ENCODE measurements at regions not wholly inside any gene's neighbourhood (a gene's known extent, or its start where the extent isn't known, plus 50 kb on each side); places are given as distances from the start of the nearest gene placed in this dataset.

DNA sequence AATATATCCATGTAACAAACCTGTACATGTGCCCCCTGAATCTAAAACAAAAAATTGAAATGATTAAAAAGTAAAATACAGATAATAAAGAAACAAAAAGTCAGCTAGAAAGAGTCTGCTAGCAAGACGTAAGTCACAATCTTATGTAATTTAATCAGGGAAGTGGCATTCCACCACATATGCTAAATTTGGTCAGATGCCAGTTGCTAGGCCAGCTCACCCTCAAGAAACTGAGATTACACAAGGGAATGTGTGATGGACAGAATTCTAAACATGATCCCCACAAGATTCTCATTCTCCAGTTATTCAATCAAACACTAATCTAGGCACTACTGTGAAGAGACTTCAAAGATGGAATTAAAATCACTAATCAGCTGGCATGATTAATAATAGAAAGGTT lies 689.3 kb downstream of the CENPC start:
- TF ChIP-seq, protein P1, sequence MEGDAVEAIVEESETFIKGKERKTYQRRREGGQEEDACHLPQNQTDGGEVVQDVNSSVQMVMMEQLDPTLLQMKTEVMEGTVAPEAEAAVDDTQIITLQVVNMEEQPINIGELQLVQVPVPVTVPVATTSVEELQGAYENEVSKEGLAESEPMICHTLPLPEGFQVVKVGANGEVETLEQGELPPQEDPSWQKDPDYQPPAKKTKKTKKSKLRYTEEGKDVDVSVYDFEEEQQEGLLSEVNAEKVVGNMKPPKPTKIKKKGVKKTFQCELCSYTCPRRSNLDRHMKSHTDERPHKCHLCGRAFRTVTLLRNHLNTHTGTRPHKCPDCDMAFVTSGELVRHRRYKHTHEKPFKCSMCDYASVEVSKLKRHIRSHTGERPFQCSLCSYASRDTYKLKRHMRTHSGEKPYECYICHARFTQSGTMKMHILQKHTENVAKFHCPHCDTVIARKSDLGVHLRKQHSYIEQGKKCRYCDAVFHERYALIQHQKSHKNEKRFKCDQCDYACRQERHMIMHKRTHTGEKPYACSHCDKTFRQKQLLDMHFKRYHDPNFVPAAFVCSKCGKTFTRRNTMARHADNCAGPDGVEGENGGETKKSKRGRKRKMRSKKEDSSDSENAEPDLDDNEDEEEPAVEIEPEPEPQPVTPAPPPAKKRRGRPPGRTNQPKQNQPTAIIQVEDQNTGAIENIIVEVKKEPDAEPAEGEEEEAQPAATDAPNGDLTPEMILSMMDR (conservative IDR thresholded peaks at IDR 0.05; ENCODE audit: low read depth, low read length) = no peak
- DNase-seq (ENCODE audit: low read depth) = peak; percentile 2

DNA sequence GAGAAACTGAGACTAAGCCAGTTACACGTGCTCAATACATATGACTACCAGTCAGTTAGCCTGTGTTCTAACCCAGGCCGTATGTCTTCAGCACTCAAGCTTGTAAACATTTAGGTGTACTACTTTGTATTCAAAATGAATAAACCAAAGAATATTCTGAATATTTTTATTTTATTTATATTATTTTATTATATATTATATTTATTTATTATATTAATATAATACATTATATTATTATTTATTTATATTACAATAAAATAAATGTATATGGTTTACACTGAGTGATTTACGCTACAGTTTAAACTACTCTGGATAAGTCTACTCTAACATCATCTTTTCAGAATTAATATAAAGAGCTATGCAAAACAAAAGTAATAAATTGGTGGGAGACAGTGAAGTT lies 691.5 kb downstream of the CENPC start:
- TF ChIP-seq, protein P1 (conservative IDR thresholded peaks at IDR 0.05; ENCODE audit: low read depth, low read length) = no peak
- no peak overlapping the region for H3K4me3 ChIP-seq (ENCODE audit: low read depth, low read length)
- no peak for DNase-seq (ENCODE audit: low read depth)

More for the DNA sequence above, 689.3 kb downstream of the CENPC start:
- H3K4me3 ChIP-seq (ENCODE audit: low read depth, low read length) = no peak overlapping the region

DNA sequence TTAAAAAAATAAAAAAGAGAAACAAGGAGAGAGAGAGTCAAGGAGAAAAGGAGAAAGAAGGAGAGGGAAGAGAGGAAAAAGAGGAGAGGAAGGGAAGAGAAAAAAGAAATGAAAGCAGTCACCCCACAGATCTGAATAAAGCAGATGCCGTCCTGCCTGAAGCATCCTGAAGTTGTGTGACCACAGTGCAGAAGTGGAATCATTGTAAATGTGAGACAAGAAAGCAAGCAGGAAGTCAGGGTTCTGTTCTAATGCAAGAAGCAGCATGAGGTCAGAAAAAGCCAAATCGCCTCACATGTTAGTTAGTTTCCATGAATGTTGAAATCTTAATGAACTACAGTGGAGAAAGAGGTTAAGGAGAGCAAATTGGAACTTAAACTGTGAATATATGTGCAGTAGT lies 692.5 kb downstream of the CENPC start:
- no peak overlapping the region for H3K4me3 ChIP-seq (ENCODE audit: low read depth, low read length)
- TF ChIP-seq, protein P1 (conservative IDR thresholded peaks at IDR 0.05; ENCODE audit: low read depth, low read length) = no peak

DNA sequence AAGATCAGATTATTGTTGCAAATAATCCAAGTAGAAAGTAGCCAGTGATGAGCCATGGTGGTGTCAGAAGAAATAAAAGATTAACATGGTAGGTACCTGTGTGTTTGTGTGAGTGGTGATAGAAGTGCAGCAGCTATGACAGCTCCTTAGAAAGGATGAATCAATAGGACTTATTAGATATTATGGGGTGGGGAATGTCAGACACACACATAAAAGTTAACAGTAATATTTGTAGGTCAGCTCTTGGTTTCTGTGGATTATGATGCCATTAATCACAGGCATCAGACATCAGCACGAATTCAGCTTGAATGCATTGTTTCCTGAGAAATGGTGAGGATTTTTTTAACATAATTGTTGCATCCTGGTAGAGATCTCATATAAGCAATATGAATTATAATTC lies 695.7 kb downstream of the CENPC start:
- TF ChIP-seq, protein P1 (conservative IDR thresholded peaks at IDR 0.05; ENCODE audit: low read depth, low read length) = no peak

More for the DNA sequence above, 692.5 kb downstream of the CENPC start:
- peak; percentile 2 for DNase-seq (ENCODE audit: low read depth)

DNA sequence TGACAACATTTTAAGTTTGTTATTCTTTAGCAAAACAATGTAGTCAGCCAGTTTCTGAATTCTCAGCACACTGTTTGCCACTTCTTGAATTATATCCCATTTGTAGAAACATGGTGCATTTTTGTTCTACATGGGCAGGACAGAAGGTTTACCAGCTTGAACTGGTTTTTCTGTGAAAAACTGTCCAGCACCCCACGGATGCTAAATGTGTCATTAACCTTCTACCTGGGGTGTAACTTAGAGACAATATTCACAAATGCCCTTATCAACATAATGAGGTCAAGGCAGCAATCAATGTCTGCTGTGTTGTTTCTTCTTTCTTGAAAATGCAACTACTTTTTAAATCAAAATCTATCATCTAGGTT lies 702.6 kb downstream of the CENPC start:
- no peak for DNase-seq (ENCODE audit: low read depth)
- no peak overlapping the region for H3K4me3 ChIP-seq (ENCODE audit: low read depth, low read length)
- TF ChIP-seq, protein P1 (conservative IDR thresholded peaks at IDR 0.05; ENCODE audit: low read depth, low read length) = no peak

More for the DNA sequence above, 695.7 kb downstream of the CENPC start:
- no peak overlapping the region for H3K4me3 ChIP-seq (ENCODE audit: low read depth, low read length)
- DNase-seq (ENCODE audit: low read depth) = no peak

DNA sequence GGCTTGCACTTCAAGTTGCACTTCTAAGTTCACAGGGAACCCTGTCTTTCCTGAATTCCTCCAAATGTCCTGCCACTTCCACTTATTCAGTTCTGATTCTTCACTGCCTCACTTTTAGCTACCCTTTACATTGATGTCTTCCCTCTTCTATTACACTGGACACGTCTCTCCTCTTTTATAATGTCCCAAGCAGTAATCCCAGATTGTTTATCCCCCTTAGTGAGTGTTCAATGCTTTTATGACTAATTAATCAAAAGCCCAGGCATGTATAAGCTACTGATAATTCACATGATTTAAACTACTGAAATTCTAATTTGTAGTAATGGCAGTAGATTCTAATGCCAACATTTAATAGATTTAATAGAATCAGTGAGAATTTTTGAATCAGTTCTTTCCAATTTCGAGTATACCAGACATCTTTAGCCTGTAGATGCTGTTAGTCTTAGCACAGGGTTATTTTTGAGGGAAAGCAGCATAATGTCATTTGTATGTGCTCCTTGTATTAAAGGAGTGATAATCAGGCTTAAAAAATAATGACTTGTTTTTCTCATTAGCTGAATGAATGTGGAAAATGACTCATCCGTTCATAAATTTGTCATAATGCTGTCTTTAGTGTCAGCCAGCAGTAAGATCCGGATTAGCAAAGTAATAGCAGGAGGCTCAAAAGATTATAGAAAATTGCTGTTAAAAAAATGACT lies 703.1 kb downstream of the CENPC start:
- no peak overlapping the region for H3K4me3 ChIP-seq (ENCODE audit: low read depth, low read length)
- TF ChIP-seq, protein P1 (conservative IDR thresholded peaks at IDR 0.05; ENCODE audit: low read depth, low read length) = no peak
- DNase-seq (ENCODE audit: low read depth) = no peak

DNA sequence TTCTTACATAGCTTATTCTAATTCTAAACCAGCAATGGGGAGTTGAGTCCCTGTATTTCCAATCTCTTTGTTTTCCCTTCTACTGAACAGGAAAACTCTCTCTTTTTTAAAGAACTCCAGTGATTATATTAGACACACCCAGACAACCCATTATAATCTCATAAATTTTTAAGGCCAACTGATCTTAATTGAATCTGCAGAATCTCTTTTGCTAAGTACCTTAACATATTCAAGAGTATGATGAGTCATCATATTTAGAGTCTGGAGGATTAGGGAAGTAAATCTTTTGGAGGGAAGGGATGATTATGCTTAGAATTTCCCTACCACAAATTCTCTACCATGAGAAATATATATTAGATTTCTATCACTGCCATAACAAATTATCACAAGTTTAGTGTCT lies 705.1 kb downstream of the CENPC start:
- no peak for DNase-seq (ENCODE audit: low read depth)
- TF ChIP-seq, protein P1 (conservative IDR thresholded peaks at IDR 0.05; ENCODE audit: low read depth, low read length) = no peak
- no peak overlapping the region for H3K4me3 ChIP-seq (ENCODE audit: low read depth, low read length)

All from choroid plexus epithelial cell (primary cell).